ENCODE measurements at regions not wholly inside any gene's neighbourhood (a gene's known extent, or its start where the extent isn't known, plus 50 kb on each side); places are given as distances from the start of the nearest gene placed in this dataset.
"Not testable (repeated sequence)": the region's sequence is repeated elsewhere in the genome, so short reads cannot be mapped to it uniquely, and the experiment has no call there.

DNA sequence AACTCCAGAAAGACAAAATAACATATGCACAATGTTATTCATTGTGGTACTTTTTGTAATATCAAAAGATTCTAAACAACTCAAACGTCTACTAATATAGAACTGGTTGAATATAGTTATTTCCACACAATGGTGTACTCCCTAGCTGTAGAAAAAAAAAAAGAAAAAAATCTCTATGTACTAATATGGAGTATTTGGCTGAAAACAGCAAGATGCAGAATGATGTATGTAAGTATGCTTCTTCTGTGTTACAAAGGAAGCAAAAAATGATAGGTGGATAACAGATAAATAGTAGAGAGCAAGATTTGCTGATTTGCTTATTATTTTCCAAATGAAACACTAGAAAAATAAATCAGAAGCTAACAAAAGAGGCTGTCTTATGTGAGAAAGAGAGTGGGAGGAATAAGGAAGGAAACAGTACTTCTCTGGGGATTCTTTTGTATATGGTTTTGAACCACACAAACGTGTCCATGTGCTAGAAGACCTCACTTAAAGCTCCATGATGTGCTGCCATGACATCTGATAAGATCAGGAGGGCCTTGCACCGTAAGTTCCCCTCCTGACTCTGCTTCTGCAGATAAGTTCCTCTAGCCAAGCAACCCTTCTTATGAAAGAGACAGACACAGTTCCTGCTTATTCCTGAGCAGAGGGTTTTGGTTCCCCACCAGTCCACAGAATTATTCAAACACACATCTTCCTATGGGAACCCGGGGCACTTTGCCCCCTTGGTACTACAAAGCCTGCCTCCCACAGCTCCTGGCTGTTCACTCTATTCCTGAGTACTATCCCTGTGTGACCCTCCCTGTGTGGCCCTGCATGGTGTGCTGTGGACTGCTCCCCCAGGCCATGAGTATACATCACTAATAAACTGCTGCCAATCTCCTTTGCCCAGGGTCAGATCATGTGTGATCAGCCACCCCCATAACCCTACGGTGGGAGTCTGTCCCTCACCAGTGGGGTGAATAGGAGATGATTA, 159.1 kb downstream of the CCDC71L start:
- 60 to 61% methylated on average over 5 of the region's 5 CpGs for WGBS, 2 donors
- no peak overlapping the region for H3K4me3 ChIP-seq (ENCODE audit: low read depth, poor library complexity, severe bottlenecking)
- no peak for DNase-seq (ENCODE audit: low spot score in 2 of 2)
- TF ChIP-seq POLR2A (IDR thresholded peaks at IDR 0.05) = no peak
- TF ChIP-seq, protein P1, sequence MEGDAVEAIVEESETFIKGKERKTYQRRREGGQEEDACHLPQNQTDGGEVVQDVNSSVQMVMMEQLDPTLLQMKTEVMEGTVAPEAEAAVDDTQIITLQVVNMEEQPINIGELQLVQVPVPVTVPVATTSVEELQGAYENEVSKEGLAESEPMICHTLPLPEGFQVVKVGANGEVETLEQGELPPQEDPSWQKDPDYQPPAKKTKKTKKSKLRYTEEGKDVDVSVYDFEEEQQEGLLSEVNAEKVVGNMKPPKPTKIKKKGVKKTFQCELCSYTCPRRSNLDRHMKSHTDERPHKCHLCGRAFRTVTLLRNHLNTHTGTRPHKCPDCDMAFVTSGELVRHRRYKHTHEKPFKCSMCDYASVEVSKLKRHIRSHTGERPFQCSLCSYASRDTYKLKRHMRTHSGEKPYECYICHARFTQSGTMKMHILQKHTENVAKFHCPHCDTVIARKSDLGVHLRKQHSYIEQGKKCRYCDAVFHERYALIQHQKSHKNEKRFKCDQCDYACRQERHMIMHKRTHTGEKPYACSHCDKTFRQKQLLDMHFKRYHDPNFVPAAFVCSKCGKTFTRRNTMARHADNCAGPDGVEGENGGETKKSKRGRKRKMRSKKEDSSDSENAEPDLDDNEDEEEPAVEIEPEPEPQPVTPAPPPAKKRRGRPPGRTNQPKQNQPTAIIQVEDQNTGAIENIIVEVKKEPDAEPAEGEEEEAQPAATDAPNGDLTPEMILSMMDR (IDR thresholded peaks at IDR 0.05) = no peak
- intact Hi-C loops (cut with DNase I; ENCODE audit: low total_unique reads) = no loop called here

DNA sequence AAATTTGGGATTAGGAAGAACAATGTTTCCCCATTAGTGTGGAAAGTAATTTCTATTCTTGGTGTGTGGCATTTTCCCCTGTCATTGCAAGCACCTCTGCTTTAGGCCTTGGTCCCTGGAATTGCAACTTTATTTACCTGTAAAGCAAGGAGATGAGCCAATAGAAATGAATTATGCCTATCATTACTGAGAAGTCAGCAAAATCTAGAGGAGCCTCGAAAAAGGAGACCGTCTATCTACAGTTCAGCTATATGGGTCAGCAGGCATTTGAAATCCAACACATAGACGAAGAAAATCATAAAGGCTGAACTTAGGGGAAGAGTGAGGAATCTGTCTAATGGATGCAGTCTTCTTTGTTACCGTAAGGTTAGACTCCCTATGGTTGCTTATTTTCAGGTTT, 161.1 kb downstream of the CCDC71L start:
- 93% methylated on average over 4 of the region's 4 CpGs for WGBS, 2 donors
- no peak overlapping the region for H3K4me3 ChIP-seq (ENCODE audit: low read depth, poor library complexity, severe bottlenecking)
- no peak for DNase-seq (ENCODE audit: low spot score in 2 of 2)
- intact Hi-C loops (cut with DNase I; ENCODE audit: low total_unique reads) = no loop called here
- TF ChIP-seq, protein P1 (IDR thresholded peaks at IDR 0.05) = no peak
- TF ChIP-seq POLR2A (IDR thresholded peaks at IDR 0.05) = no peak

DNA sequence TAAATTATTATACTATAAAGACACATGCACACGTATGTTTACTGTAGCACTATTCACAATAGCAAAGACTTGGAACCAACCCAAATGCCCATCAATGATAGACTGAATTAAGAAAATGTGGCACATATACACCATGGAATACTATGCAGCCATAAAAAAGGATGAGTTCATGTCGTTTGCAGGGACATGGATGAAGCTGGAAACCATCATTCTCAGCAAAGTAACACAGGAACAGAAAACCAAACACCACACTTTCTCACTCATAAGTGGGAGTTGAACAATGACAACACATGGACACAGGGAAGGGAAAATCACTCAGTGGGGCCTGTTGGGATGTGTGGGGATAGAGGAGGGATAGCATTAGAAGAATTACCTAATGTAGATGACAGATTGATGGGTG, 163.0 kb downstream of the CCDC71L start:
- intact Hi-C loops (cut with DNase I; ENCODE audit: low total_unique reads); H3K4me3 ChIP-seq (ENCODE audit: low read depth, poor library complexity, severe bottlenecking); DNase-seq (ENCODE audit: low spot score in 2 of 2): not testable (repeated sequence)
- WGBS, 2 donors = 78 to 81% methylated on average over 2 of the region's 2 CpGs

DNA sequence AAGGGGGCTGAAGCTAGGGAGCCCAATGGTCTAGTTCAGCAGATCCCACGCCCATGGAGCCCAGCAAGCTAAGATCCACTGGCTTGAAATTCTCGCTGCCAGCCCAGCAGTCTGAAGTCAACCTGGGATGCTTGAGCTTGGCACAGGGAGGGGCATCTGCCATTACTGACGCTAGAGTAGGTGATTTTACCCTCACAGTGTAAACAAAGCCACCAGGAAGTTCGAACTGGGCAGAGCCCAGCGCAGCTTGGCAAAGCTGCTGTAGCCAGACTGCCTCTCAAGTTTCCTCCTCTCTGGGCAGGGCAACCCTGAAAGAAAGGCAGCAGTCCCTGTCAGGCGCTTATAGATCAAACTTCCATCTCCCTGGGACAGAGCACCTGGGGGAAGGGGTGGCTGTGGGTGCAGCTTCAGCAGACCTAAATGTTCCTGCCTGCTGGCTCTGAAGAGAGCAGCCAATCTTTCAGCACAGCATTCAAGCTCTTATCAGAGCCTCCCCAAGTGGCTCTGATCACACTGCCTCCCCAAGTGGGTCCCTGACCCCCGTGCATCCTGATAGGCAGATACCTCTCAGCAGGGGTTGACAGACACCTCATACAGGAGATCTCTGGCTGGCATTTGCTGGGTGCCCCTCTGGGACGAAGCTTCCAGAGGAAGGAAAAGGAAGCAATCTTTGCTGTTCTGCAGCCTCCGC, 167.8 kb downstream of the CCDC71L start:
- 82 to 87% methylated on average over 9 of the region's 9 CpGs for WGBS, 2 donors
- TF ChIP-seq, protein P1 (IDR thresholded peaks at IDR 0.05) = no peak
- no peak for TF ChIP-seq POLR2A (IDR thresholded peaks at IDR 0.05)
- intact Hi-C loops (cut with DNase I; ENCODE audit: low total_unique reads) = no loop called here
- DNase-seq (ENCODE audit: low spot score in 2 of 2) = no peak
- no peak overlapping the region for H3K4me3 ChIP-seq (ENCODE audit: low read depth, poor library complexity, severe bottlenecking)

DNA sequence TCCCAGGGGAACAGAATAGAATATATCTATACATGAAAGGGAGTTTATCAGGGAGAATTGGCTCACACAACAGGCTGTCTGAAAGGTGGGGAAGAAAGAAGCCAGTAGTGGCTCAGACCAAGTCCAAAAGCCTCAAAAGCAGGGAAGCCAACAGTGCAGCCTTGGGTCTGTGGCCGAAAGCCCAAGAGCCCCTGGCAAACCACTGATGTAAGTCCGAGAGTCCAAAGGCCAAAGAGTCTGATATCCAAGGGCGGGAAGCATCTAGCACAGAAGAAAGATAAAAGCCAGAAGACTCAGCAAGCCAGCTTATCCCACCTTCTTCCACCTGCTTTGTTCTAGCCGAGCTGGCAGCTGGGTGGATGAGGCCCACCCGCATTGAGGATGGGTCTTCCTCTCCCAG, 172.5 kb downstream of the CCDC71L start:
- WGBS, 2 donors = 77 to 91% methylated on average over 5 of the region's 5 CpGs
- TF ChIP-seq, protein P1 (IDR thresholded peaks at IDR 0.05) = no peak
- no peak for TF ChIP-seq POLR2A (IDR thresholded peaks at IDR 0.05)

DNA sequence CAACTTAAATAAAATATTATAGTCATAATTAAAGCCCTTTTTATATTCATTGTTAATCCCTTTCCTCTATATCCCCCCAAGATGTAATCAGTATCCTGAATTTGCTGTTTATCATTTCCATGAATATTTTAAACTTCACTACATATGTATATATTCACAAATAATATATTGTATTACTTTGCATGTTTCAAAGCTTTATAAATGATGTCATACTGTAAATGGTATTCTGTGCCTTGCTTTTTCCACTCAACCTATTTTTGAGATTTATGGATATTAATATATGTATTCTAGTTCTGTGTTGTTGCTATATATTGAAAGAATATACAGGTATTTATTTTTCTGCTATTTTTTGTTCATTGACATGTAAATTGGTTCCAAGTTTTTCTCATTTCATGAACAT, 173.1 kb downstream of the CCDC71L start:
- no peak overlapping the region for H3K4me3 ChIP-seq (ENCODE audit: low read depth, poor library complexity, severe bottlenecking)
- DNase-seq (ENCODE audit: low spot score in 2 of 2) = no peak
- intact Hi-C loops (cut with DNase I; ENCODE audit: low total_unique reads) = no loop called here
- no peak for TF ChIP-seq POLR2A (IDR thresholded peaks at IDR 0.05)
- TF ChIP-seq, protein P1 (IDR thresholded peaks at IDR 0.05) = no peak

More for the DNA sequence above, 172.5 kb downstream of the CCDC71L start:
- H3K4me3 ChIP-seq (ENCODE audit: low read depth, poor library complexity, severe bottlenecking) = no peak overlapping the region
- intact Hi-C loops (cut with DNase I; ENCODE audit: low total_unique reads) = no loop called here
- no peak for DNase-seq (ENCODE audit: low spot score in 2 of 2)
